ENCODE measurements at regions not wholly inside any gene's neighbourhood (a gene's known extent, or its start where the extent isn't known, plus 50 kb on each side); places are given as distances from the start of the nearest gene placed in this dataset.

GRCh38 chr7:108911016-108911415 lies 341.3 kb downstream of the DNAJB9 start:
- no peak for TF ChIP-seq EZH2phosphoT487 (IDR thresholded peaks at IDR 0.05; ENCODE audit: borderline replicate concordance, low read length)
- no peak for TF ChIP-seq CTCF (conservative IDR thresholded peaks at IDR 0.05; ENCODE audit: low read depth, low read length)

Data from PC-3 (cell line).